DND-41 (cell line): ENCODE measurements at regions not wholly inside any gene's neighbourhood (a gene's known extent, or its start where the extent isn't known, plus 50 kb on each side); places are given as distances from the start of the nearest gene placed in this dataset.
"Not testable (repeated sequence)": the region's sequence is repeated elsewhere in the genome, so short reads cannot be mapped to it uniquely, and the experiment has no call there.

Experiments used
- CTCF ChIP-seq: IDR thresholded peaks from 2 replicates; pipeline ENCODE4 v1.5.1; 2012; ENCODE audit warnings: borderline replicate concordance, low read length, moderate library complexity, mild to moderate bottlenecking; ENCODE audit not compliant: poor library complexity, severe bottlenecking; ENCODE audit errors: extremely low read depth
- EZH2 ChIP-seq: IDR thresholded peaks from 3 replicates; pipeline ENCODE4 v1.6.1; 2012; ENCODE audit warnings: borderline replicate concordance, low read depth, mild to moderate bottlenecking, moderate library complexity, low read length, inconsistent platforms; ENCODE audit not compliant: severe bottlenecking

GRCh38 chr4:85054925-85055324 lies 88.4 kb upstream of the WDFY3 start:
- TF ChIP-seq CTCF, EZH2: not testable (repeated sequence)
